NCI-H82 treated with DMSO at 0.1 percent for 48 hours (cell line): ENCODE measurements at regions not wholly inside any gene's neighbourhood (a gene's known extent, or its start where the extent isn't known, plus 50 kb on each side); places are given as distances from the start of the nearest gene placed in this dataset.
A peak's percentile ranks its signal among the peaks of the same experiment; 100 is the strongest.

Experiments used
- DNase-seq: peaks from one replicate; lab custom pipeline; 2025; ENCODE audit not compliant: unreplicated experiment; lab: John Stamatoyannopoulos, UW

DNA sequence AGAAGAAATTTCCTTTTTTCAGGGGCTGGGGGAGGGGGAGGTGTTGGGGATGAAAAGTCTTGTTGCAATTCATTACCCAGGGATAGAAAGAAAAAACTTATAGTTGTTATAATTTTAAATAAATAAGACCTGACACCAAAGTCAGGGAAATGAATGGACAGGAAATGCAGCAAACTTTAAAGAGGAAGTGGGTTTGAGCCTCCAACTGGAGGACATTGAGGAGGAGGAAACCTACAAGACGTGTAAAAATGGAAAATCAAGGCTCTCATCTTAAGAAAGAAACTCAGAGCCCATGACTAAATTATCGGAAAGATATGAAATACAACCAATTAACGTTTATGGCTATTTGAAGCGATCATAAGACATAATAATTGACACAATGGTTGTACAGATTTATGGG is 54.4 kb downstream of the NIBAN1 start:
- no peak for DNase-seq

DNA sequence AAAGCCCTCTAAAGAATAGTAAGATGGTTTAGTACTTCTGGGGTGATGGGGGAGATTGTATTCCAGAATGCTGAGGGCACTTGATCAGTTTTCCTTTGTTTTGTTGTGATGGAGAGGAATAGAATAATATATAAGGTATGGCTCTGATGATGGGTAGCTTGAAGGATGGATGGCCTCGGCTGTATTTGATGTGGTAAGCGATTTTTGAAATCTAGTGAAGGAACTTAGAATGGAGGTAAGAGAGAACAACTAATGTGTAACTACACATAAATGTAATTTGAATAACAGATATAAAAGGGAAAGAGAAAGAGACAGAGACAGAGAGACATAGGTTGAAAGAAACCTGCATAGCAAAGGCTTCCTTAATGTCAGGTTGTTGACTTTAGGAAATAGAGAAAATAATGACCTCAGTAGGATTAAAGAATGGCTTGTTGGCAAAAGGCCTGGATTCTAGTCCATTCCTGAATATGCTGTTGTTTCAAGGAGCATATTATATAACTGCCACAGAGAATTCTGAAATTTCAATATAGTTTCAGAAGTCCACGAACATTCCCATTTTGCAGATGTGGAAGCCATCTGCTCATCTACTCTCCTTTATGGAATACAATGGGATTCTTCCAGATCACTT is 58.7 kb downstream of the NIBAN1 start:
- DNase-seq = no peak

DNA sequence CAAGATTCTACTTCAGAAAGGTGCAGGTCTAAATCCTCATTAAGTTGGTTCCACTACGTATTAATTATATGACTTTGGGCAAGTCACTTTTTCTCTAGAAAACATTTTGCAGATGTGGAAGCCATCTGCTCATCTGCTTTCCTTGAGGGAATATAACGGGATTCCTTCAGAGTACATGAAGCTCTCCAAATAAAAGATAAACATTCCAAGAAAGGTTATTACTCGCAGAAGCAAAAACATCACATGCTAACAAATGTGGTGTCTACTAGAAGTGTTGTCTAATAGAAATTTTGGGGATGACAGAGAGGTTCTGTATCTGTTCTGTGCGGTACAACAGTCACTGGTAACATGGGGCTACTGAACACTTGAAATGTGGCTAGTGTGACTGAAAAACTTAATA is 60.2 kb downstream of the NIBAN1 start:
- DNase-seq = no peak

DNA sequence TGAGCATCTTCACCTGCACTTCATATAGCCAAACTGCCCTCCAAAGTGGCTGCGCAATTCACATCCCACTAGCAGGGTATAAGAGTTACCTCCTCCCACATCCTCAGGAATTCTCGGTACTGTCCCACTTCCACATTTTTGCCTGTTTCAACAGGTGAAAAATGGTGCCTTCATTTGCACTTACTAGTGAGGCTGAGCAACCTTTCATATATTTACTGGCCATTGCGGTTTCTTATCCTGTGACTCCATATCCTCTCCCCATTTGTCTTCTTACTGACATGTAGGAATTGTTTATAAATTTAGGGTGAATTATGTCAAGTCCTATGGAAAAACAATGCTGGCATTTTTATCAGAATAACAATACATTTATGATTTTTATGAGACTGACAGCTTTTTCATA is 61.9 kb downstream of the NIBAN1 start:
- DNase-seq = no peak

DNA sequence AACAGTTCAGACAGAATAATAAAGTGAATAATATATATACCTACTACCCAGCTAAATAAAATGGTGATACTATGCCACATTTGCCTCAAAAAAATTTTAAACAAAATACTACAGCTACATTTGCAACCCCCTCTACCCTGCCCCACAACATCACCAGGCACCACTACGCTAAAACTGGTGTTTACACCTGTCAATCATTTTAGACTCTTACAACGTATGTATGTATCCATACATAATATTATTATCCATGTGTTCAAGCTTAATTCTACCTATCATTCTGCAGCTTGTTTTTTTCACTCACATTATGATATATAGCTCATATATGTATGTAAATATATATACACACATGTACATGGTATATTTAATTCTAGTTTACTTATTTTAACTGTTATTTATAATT is 62.5 kb downstream of the NIBAN1 start:
- DNase-seq = no peak

DNA sequence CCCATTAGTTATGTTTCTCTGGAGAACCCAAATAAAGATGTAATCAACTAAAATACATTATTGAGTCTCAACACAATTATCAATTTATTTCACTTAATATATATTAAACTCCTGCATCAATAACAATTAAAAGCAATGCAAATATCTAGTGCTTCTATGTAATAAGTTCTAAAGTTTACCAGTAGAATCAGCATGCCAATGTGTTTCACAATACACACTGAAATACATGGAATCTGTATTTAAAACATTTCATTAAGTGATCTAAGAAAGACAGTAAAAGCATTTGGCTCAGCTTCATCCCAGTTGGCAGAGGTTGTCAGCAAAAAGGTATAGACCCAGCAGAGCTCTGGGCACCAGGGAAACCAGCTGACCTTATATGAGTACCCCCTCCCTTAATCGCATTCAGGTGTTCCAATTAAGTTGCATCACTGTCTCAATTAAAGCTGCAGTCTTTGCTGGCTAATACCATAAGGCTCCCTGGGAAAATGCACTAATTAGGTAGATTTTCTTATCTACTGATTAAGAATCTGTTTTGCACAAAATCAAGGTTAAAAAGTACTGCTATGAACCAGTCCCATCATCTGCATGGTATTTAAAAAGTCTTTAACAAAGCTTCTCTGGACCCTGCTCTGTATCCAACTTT is 63.1 kb downstream of the NIBAN1 start:
- DNase-seq = no peak

DNA sequence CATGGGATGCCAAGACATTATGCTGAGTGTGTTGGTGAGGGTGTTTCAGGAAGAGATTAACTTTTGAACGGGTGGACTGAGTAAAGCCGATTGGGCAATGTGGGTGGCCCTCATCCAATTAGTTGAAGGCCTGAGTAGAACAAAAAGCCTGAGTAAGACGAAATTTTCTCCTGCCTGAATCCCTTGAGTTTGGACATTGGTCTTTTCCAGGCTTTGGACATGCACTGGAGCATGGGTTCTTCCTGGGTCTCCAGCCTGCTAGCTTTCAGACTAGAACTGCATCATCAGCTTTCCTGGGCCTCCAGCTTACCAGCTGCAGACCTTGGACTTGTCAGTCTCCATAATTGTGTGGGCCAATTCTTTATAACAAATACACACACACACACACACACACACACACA is 63.6 kb downstream of the NIBAN1 start:
- peak; percentile 66 for DNase-seq

DNA sequence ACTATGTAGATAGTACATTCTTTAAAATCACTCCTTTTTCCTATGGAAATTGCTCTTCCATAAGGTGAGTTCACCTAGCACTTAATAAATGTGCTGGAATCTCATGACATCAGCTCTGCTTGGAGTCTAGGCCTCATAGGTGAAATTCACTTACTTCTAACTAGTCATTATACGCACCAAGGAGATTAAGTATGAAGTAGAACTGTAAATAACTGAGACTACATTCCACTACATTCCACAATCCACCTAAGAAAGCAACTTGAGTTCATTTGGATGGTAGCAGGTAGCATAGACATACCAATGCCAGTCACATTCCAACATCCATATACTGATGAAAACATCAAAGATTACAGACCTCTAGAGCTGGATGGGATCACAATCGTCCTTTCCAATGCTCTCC is 64.3 kb downstream of the NIBAN1 start:
- DNase-seq = no peak

DNA sequence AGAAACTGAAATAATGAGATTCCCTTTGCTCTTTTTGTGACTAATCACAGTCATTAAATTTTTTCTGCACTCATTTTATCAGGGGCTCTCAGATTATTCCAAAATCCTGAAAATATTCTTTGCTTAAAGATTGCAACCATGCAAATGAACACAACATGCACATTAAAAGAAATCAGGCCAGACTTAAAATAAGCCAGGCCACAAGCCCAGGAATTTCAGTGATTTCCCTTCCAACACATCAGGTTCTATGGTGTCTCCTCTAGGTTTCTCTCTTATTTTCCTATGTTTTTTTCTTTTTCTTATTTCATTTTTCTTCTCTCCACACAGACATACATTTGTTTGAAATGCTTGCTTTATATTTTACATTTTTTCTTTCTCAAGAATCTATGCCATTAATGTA is 65.3 kb downstream of the NIBAN1 start:
- no peak for DNase-seq

DNA sequence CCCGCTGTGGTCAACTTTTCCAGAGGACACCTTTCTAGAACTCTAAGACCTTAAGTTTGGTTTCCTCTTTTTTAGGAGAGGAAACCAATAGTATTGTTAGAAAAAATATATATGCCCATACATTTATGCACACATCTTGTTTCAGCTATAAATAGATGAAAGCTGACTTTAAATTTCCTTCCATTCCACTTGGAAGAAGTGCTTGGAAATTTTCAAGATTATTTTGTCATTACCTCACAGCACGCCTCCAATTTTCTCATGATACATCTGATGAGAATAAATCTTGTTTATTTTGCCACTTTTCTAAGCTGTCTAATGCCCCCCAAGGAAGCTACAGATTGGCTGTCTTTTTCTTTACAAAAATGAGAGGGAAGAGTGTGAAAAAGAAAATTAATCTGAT is 65.8 kb downstream of the NIBAN1 start:
- no peak for DNase-seq

DNA sequence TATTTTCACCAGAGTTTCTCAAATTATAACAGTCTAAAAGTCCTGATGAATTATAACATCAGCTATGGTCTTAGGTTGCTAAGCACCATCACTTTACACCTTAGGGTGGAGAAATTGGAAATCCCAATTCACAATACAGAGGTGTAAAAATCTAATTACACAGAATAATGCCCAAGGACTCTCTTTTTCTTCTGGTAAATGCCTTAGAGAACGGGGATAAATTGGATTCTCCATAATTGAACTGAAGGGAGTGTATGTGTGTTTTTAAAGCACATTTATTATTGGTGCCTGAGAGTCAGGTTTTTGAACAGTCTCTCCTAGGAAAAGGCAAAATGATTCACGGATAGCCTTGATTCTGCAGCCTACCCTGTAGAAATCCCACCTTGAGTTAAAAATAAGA is 66.8 kb downstream of the NIBAN1 start:
- DNase-seq = no peak

DNA sequence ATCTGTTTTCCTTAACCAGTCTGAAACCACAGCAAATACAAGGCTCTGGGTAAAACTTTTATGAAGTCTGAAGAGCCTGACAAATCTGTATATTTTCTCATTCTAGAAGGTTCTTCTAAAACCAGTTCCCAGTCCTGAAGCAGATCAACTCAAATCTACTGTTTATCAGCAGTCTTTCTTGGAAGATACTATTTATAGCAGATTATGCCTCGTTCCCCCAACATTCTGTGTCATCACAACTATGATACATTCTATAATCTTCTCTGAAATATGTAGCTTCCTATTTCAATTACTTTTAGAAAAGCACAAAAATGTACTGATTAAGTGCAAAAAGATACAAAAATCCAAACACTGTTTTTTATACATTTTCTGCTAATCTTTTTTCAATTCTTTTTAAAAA is 67.5 kb downstream of the NIBAN1 start:
- DNase-seq = no peak

DNA sequence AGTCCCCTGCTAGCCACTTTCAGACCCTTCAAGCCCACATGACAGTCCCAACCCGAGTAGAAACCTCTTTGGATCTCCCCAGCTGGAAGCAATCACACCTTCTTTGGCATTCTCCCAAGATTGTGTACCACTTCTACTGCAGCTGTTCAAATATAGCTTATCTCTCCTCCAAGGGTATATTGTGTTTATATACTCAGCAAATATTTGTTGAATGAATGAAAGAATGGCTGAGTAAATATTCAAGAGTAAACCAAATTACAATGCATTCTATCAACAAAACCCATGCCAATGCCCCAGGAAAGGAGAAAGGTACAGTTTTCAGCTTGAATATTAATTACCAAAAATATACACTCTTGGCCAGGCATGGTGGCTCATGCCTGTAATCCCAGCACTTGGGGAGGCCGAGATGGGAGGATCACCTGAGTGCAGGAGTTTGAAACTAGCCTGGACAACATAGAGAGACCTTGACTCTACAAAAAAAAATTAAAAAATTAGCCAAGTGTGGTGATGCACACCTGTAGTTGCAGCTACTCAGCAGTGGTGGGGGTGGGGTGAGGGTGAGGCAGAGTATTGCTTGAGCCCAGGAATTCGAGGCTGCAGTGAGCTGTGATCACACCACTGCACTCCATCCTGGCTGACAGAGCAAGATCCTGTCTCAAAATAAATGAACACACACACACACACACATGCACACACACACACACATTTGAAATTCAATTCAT is 68.5 kb downstream of the NIBAN1 start:
- DNase-seq = no peak

DNA sequence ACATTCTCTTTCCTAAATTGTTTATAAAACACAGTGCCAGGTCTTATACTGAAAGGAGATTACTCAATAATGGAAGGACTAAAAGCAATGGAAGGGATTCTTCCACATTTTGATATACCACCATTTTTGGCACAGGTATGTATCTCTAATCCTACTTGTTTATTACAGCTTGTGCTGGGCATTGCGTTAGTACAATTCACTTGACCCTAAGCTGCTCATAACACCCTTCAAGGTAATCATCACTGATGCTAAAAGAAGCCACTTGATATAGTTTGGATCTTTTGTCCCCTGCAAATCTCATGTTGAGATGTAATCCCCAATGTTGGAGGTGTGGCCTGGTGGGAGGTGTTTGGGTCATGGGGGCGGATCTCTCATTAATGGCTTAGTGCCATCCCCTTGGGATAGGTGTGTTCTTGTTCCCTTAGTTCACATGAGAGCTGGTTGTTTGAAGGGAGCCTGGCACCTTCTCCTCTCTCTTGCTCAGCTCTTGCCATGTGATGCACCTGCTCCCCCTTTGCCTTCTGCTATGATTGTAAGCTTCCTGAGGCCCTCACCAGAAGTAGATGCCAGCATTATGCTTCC is 71.1 kb downstream of the NIBAN1 start:
- DNase-seq = no peak

DNA sequence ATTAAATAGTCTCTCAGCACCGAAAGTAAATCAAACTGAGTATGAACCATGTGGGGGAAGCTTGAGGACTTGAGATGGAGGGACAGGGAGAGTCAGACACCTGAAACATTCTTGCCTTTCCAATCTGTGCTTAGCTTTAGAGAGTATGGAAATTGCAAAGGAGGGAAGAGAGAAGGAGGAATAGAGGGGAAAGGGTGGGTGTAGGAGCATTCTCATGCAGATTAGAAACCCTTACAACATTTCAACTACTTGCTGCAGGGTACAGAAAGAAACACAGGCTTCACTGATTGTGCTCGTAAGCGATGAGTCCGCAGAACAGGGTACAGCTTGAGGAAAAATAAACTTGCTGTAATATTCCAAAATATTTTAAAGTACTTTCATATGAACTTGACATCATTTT is 73.8 kb downstream of the NIBAN1 start:
- DNase-seq = no peak

DNA sequence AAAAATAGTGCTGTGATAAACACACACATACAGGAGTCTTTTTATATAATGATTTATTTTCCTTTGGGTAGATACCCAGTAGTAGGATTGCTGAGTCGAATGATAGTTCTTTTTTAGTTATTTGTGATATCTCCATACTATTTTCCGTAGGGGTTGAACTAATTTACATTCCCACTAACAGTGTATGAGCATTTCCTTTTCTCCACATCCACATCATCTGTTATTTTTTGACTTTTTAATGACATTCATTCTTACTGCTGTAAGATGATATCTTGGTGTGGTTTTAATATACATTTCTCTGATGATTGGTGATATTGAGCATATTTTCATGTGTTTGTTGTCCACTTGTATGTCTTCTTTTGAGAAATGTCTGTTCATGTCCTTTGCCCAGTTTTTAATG is 78.3 kb downstream of the NIBAN1 start:
- DNase-seq = no peak

DNA sequence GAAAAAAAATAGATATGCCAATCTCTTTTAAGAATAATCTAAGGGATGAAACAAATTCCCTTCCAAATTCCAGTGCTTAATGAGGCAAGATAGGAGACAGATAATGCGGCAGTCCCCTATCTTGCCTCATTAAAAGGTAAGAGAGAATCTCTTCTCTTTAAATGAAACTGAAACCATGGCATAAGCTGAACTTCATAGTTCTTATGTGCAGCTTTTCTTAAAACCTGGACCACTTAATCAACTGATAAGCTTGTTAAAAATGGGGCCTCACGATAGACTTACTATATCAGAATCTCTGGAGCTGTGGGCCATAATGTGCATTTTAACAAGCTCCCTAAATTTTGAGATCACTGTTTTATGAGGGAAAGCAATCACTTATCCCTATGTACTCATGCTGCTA is 79.2 kb downstream of the NIBAN1 start:
- no peak for DNase-seq

DNA sequence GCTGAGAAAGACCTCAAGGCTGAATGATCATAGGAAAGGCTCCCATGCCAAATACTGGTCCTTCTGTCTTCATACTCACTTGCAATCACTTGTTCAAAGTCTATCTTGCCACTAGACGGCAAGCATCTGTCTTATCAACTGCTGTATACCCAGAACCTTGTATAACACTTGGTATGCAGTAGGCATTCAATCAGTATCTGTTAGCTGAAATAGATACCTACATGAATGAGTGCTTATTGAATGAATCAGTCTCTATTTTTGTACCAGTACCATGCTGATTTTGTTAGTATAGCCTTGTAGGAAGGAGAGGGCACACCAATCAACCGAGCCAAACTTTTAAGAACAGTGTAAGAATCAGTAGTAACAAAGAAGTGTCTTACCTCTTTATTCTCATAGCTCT is 80.6 kb downstream of the NIBAN1 start:
- DNase-seq = no peak

DNA sequence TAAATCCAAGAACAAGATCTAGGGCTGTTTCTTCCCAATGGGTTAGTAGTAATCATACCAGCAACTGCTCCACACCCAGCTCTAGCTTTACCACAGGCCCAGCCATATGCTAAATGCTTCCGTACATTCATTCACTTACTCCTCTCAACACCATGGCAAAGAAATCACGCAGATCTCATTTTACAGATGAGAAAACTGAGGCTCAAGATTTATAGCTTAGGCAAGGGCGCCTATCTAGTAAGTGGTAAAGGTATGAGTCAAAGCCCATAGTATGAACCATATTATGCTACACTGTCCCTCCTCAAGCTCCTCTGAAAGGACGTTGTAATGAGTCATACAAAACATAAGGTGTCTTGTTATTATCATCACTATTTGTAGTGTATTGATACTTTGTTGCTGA is 82.2 kb downstream of the NIBAN1 start:
- DNase-seq = no peak

DNA sequence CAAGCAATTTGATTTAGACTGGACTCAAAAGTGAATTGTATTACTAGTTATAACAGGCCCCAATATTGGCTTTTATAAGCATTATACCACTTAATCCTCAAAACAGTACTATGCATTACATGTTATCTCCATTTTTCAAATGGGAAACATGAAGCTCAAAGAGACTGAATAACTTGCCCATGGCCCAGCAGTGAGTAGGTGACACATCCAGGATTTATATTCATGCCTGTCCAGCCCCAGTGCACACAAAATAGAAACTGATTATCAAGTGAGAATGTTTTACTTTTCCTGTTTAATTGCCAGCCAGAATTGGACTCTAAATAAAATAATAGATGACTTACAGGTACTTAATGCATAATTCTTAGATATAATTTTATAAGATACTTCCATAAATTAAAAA is 82.9 kb downstream of the NIBAN1 start:
- no peak for DNase-seq

DNA sequence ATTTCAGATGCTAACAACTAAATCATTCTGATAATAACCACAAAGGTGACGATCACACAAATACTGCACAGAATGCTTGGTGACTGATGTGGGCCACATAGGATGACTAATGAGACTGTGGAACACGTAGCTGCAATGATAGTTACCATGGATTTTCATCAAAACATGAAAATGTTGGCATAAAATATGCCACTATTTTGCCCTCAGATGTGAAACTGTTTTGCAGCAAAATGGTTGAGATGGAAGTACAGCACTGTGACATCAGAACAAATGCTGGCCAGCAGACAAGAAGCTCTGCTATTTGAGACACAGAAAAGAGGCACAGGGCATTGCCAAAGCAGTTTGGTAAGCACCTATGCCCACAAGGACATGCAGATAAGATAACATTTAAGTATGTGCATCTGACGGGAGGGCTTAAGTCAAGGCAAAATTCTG is 83.8 kb downstream of the NIBAN1 start:
- no peak for DNase-seq

DNA sequence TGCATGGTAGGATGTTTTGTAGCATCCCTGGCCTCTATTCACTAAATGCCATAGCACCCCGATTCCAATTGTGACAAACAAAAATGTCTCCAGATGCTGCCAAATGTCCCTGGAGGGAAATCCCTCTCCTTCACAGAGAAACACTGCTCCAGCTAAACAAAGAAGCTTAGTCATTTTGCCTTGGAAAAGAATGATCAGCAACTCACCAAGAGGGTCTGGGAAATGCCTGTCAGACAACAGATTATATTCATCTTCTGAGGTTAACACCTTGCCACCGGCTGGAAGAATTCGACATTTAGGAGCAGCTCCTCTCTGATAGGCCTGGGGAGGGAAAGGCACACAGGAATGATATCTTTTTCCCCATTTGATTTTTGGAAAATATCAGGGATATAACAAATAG is 84.4 kb downstream of the NIBAN1 start:
- no peak for DNase-seq
